H4 (cell line): ENCODE measurements at regions not wholly inside any gene's neighbourhood (a gene's known extent, or its start where the extent isn't known, plus 50 kb on each side); places are given as distances from the start of the nearest gene placed in this dataset.

Source experiments
- DNase-seq: peaks from one replicate; pipeline ENCODE4 v3.0.0-alpha.2; 2015; ENCODE audit warnings: low spot score

DNA sequence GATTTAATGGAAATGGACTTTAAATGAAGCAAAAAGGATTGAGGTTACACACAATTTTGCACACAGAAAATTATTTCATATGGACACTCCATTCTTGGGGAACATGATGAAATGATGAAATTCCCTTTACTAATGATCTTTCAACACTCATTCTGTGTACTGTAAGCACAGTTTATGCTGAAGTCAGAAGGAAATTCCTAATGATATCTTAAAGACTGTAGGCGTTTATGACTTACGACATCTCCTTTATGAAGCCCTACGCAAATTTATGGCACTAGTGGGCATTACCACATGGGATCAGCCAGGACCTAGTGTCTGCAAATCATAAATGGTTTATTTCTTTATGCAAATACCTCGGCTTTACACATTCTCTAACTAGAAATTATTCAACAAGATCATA lies 97.9 kb upstream of the SOX5 start:
- DNase-seq: no peak

- peak; percentile 86 for DNase-seq
Observed at GRCh38 chr12:24045816-24046257, 96.4 kb upstream of the SOX5 start.

- no peak for DNase-seq
Observed at GRCh38 chr12:24044941-24045703, 95.7 kb upstream of the SOX5 start.

GRCh38 chr12:24042651-24043050 lies 93.2 kb upstream of the SOX5 start:
- DNase-seq: no peak

DNA sequence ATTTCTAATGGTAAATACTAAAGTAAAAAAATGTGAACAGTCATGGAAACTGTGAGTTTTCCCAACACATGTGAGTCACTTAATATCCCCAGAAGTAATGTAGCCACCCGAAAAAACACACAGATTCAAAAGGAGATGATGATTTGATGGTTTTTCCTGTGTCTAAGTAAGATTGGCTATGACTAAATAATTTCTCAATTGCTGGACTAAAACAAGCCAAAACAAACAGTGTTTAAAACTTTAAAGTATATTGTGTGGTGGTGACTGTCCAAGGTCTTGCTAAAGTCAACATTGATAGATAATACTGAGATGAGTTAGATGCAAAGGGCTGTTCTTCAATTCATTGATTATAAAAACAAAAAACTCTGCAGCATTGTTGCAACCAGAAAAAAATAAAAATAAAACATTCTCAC lies 89.6 kb upstream of the SOX5 start:
- DNase-seq: peak; percentile 74

- no peak for DNase-seq
Observed at GRCh38 chr12:24038211-24038997, 88.9 kb upstream of the SOX5 start.

DNA sequence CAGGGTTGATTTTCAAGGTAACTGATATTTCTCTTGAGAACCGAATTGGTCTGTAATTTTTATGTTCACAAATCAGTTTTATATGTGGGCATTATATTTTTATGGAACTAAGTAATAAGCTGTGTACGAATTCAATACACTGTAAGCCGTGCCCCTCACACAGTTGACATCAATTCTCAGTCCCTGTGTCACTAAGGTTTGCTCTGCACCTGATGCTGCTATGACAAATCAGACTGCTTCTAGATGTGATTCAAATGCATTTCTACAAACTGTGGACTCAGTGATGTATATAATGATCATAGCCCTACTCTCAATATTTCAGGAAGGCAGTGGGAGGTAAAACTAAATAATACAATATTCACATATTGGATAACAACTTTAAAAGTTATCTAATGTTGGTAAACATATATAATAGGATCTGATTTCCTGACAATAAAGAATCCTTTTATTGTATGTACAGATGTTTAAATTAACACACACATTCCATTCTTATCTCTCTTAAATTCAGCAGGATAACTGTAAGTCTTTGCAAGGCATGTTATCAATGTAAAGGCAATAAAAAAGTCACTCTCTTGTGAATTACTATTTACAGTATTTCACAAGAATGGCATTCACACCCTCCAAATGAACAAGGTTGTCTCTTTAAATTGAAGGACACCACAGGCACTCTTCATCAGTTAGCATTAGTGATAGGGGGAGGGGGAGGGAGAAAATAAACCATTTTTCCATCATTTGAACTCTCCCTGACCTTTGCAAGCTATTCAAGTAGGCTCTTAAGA lies 87.2 kb upstream of the SOX5 start:
- DNase-seq: no peak

DNA sequence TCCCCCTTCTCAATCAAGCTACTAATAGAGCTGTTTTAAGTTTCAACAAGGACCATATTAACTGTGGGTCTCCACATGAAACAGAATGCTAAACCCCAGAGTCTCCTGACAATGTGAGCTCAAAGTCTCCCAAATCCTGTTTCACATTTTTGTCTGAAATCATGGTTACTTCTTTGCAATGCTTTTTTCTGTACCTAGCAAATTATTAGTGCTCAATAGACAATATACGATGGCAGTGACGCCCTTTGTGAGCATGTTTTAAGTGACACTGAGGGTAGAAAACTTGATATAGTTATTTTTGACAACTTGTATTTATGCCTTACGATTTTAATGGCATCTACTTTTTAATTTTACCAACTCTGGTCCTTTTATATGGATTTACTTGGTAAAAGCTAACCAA lies 85.4 kb upstream of the SOX5 start:
- no peak for DNase-seq

GRCh38 chr12:24034160-24034559 lies 84.7 kb upstream of the SOX5 start:
- no peak for DNase-seq

GRCh38 chr12:24027352-24027751 lies 77.9 kb upstream of the SOX5 start:
- DNase-seq: no peak

GRCh38 chr12:24025153-24025798 lies 75.8 kb upstream of the SOX5 start:
- DNase-seq: peak; percentile 13

DNA sequence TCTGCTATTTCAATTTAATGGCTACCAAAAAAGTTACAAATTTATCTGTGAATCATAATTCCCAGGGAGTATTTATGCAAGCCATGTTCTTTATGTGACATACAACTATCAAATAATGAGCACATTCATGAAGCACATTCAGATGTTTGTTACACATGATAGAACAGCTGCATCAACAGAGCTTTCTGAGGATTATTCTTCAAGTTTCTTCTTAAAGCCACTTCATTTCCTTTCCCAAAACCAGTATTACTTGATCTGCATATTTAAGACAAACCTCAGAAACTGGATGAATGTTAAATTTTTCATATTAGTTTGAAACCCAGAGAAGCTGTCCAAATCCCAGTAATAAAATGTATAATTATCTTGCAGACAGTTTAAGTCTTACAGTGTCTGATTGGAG lies 73.6 kb upstream of the SOX5 start:
- DNase-seq: no peak

DNA sequence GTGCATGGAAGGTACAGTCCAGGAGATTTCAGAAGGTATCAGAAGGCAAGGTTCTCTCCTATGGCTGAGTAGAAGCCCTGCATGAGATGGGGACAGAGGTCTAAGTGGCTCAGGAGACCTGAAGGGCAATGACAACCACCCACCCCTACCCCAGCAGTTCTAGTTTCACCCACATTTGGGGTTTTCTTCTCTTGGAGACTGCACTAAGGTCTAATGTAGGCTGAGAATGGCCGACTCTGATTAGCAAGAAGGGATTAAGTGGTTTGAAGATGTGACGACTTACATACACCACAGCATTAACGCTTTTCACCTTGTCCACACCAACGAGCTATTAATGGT lies 71.7 kb upstream of the SOX5 start:
- DNase-seq: no peak

- DNase-seq: no peak
Observed at GRCh38 chr12:24020397-24021163, 71.1 kb upstream of the SOX5 start.

DNA sequence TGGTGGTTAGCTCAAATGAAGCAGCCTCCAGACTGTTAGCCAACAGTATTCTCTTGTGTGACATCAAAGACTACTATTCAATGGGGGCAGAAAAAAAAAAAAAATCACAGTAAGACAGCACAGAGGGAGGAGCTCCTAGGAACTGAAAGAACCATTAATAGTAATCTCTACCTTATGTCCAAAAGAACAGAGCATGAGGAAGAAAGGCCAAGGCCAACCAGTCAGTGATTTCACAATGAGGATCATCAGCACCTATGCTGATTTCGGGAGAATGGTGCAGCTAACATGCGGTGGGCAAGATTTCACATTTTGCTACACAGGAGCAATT lies 66.3 kb upstream of the SOX5 start:
- DNase-seq: no peak

- DNase-seq: no peak
Observed at GRCh38 chr12:24014915-24015832, 65.7 kb upstream of the SOX5 start.

GRCh38 chr12:24014240-24014639 lies 64.8 kb upstream of the SOX5 start:
- no peak for DNase-seq

DNA sequence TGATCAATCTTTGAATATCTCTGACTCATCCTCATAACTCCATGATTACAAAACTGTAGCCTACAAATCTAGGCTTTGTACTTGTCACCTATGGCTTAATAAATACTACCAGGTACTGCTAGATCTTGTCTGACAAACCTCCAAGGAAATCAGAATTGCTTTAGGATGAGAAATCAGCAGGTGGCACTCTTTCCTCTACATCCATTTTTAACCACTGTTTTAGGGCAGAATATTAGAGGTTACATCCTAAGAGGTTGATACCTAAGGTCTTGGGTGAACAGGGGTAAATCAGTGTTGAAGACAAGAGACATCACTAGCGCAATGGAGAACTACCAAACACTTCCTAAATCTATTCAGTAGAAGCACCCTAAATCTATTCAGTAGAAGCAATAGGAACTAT lies 63.1 kb upstream of the SOX5 start:
- DNase-seq: no peak

- no peak for DNase-seq
Observed at GRCh38 chr12:24011927-24012507, 62.5 kb upstream of the SOX5 start.

- DNase-seq: no peak
Observed at GRCh38 chr12:24008166-24008565, 58.7 kb upstream of the SOX5 start.
